Cardiac septum (tissue), 1 donor: ENCODE measurements at regions not wholly inside any gene's neighbourhood (a gene's known extent, or its start where the extent isn't known, plus 50 kb on each side); places are given as distances from the start of the nearest gene placed in this dataset.

Source experiments
- DNase-seq: peaks from one replicate; pipeline ENCODE4 v3.0.0-alpha.2; 2020; ENCODE audit warnings: low spot score
- intact Hi-C: fragments of 100-400 bp; cut with DNase I; formaldehyde crosslinking; loops from one replicate; pipeline ENCODE4 v1.14.0; 2022
- donor health status: DM: no; HTN: no; CAD: no.

GRCh38 chr17:72249441-72249840 is 128.6 kb downstream of the SOX9 start:
- intact Hi-C loops, result no loop called here

GRCh38 chr17:72250206-72250605 is 129.4 kb downstream of the SOX9 start:
- intact Hi-C loops, result no loop called here
- DNase-seq, result no peak

More at GRCh38 chr17:72249441-72249840, 128.6 kb downstream of the SOX9 start:
- no peak for DNase-seq

- intact Hi-C loops, result no loop called here
These were observed 132.8 kb downstream of the SOX9 start for GRCh38 chr17:72253597-72253996.

GRCh38 chr17:72254808-72255449 is 134.1 kb downstream of the SOX9 start:
- intact Hi-C loops, result loop anchor here (5.0 kb wide), 1 partner anchor 48 kb away; no protein-coding TSS in a partner anchor

More at GRCh38 chr17:72253597-72253996, 132.8 kb downstream of the SOX9 start:
- DNase-seq, result no peak

GRCh38 chr17:72255481-72255880 is 134.7 kb downstream of the SOX9 start:
- intact Hi-C loops, result loop anchor here (5.0 kb wide), 1 partner anchor 48 kb away; no protein-coding TSS in a partner anchor
- DNase-seq, result no peak

More at GRCh38 chr17:72254808-72255449, 134.1 kb downstream of the SOX9 start:
- DNase-seq, result no peak

- intact Hi-C loops, result loop anchor here (5.0 kb wide), 1 partner anchor 51 kb away; no protein-coding TSS in a partner anchor
- DNase-seq, result no peak
These were observed 137.9 kb downstream of the SOX9 start for GRCh38 chr17:72258711-72259110.

GRCh38 chr17:72259922-72260321 is 139.1 kb downstream of the SOX9 start:
- intact Hi-C loops, result loop anchor here (5.0 kb wide), 1 partner anchor 53 kb away; no protein-coding TSS in a partner anchor
- DNase-seq, result no peak

GRCh38 chr17:72262766-72263165 is 141.9 kb downstream of the SOX9 start:
- DNase-seq, result no peak
- intact Hi-C loops, result no loop called here

GRCh38 chr17:72264682-72265405 is 144.0 kb downstream of the SOX9 start:
- DNase-seq, result no peak
- intact Hi-C loops, result no loop called here

- no peak for DNase-seq
- intact Hi-C loops, result no loop called here
These were observed 145.4 kb downstream of the SOX9 start for GRCh38 chr17:72266112-72266775.

- DNase-seq, result no peak
- intact Hi-C loops, result no loop called here
These were observed 146.8 kb downstream of the SOX9 start for GRCh38 chr17:72267601-72268000.

- intact Hi-C loops, result no loop called here
- no peak for DNase-seq
These were observed 147.6 kb downstream of the SOX9 start for GRCh38 chr17:72268431-72268830.

GRCh38 chr17:72270273-72270924 is 149.6 kb downstream of the SOX9 start:
- no peak for DNase-seq

GRCh38 chr17:72271603-72272002 is 150.8 kb downstream of the SOX9 start:
- intact Hi-C loops, result no loop called here
- no peak for DNase-seq

More at GRCh38 chr17:72270273-72270924, 149.6 kb downstream of the SOX9 start:
- intact Hi-C loops, result no loop called here

GRCh38 chr17:72273289-72274056 is 152.7 kb downstream of the SOX9 start:
- no peak for DNase-seq
- intact Hi-C loops, result no loop called here

- no peak for DNase-seq
- intact Hi-C loops, result no loop called here
These were observed 153.8 kb downstream of the SOX9 start for GRCh38 chr17:72274614-72275013.

GRCh38 chr17:72280881-72281280 is 160.1 kb downstream of the SOX9 start:
- intact Hi-C loops, result no loop called here
- no peak for DNase-seq

GRCh38 chr17:72282439-72283029 is 161.7 kb downstream of the SOX9 start:
- intact Hi-C loops, result no loop called here
- DNase-seq, result no peak

- DNase-seq, result no peak
- intact Hi-C loops, result no loop called here
These were observed 164.0 kb downstream of the SOX9 start for GRCh38 chr17:72284806-72285205.
